Renal pelvis (tissue), 1 donor: ENCODE measurements at regions not wholly inside any gene's neighbourhood (a gene's known extent, or its start where the extent isn't known, plus 50 kb on each side); places are given as distances from the start of the nearest gene placed in this dataset.
"Not testable (repeated sequence)": the region's sequence is repeated elsewhere in the genome, so short reads cannot be mapped to it uniquely, and the experiment has no call there.

ENCODE experiments used
- DNase-seq: peaks from one replicate; pipeline ENCODE4 v3.0.0-alpha.2; 2013

GRCh38 chr3:76527773-76528172 lies 512.1 kb upstream of the ROBO2 start:
- DNase-seq, result no peak

GRCh38 chr3:76532158-76532822 lies 507.6 kb upstream of the ROBO2 start:
- DNase-seq, result no peak

GRCh38 chr3:76533710-76534109 lies 506.2 kb upstream of the ROBO2 start:
- not testable (repeated sequence) for DNase-seq

- not testable (repeated sequence) for DNase-seq
These were observed 502.0 kb upstream of the ROBO2 start for GRCh38 chr3:76537857-76538256.

- DNase-seq, result no peak
These were observed 492.2 kb upstream of the ROBO2 start for GRCh38 chr3:76547674-76548073.

- no peak for DNase-seq
These were observed 489.2 kb upstream of the ROBO2 start for GRCh38 chr3:76550522-76551201.

GRCh38 chr3:76551739-76552138 lies 488.2 kb upstream of the ROBO2 start:
- no peak for DNase-seq

- DNase-seq, result no peak
These were observed 487.2 kb upstream of the ROBO2 start for GRCh38 chr3:76552653-76553052.

GRCh38 chr3:76554707-76555106 lies 485.2 kb upstream of the ROBO2 start:
- DNase-seq, result peak; percentile 52

- DNase-seq, result no peak
These were observed 478.2 kb upstream of the ROBO2 start for GRCh38 chr3:76561494-76562236.

- no peak for DNase-seq
These were observed 474.2 kb upstream of the ROBO2 start for GRCh38 chr3:76565496-76566210.

- DNase-seq, result no peak
These were observed 473.7 kb upstream of the ROBO2 start for GRCh38 chr3:76566211-76566534.

- no peak for DNase-seq
These were observed 473.0 kb upstream of the ROBO2 start for GRCh38 chr3:76566904-76567303.

GRCh38 chr3:76570436-76571057 lies 469.4 kb upstream of the ROBO2 start:
- DNase-seq, result no peak

- no peak for DNase-seq
These were observed 463.7 kb upstream of the ROBO2 start for GRCh38 chr3:76576201-76576600.

- no peak for DNase-seq
These were observed 457.8 kb upstream of the ROBO2 start for GRCh38 chr3:76582098-76582497.

- DNase-seq, result no peak
These were observed 457.1 kb upstream of the ROBO2 start for GRCh38 chr3:76582632-76583378.

- DNase-seq, result peak; percentile 11
These were observed 454.0 kb upstream of the ROBO2 start for GRCh38 chr3:76585794-76586392.

GRCh38 chr3:76586471-76586870 lies 453.4 kb upstream of the ROBO2 start:
- DNase-seq, result no peak

- DNase-seq, result no peak
These were observed 429.7 kb upstream of the ROBO2 start for GRCh38 chr3:76610150-76610549.

- DNase-seq, result no peak
These were observed 424.2 kb upstream of the ROBO2 start for GRCh38 chr3:76615719-76616118.
